Pulmonary artery endothelial cell (primary cell): ENCODE measurements at regions not wholly inside any gene's neighbourhood (a gene's known extent, or its start where the extent isn't known, plus 50 kb on each side); places are given as distances from the start of the nearest gene placed in this dataset.

Experiments
- DNase-seq: peaks from one replicate; pipeline ENCODE4 v3.0.0-alpha.2; 2011; ENCODE audit warnings: low read depth, low spot score

- DNase-seq, result no peak
Measured at GRCh38 chr5:74294231-74294705, 346.3 kb downstream of the ENC1 start.

DNA sequence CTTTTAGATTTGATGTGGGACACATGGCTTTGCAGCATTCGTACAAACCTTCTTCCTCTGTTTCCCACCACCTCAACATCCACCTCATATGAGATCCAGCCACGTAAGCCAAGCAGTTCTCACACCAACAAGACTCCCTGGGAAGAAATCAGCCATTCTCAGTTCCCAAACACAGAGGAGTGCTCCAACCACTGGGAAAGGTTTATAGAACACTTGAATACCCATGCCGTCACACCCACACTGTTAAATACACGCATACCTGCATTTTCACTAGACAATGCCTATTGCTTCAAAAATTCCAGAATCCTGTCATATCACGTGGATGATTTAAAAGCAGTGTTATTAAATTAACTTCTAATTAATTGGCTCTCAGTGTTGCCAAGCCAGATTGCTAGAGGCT, 347.3 kb downstream of the ENC1 start:
- no peak for DNase-seq

DNA sequence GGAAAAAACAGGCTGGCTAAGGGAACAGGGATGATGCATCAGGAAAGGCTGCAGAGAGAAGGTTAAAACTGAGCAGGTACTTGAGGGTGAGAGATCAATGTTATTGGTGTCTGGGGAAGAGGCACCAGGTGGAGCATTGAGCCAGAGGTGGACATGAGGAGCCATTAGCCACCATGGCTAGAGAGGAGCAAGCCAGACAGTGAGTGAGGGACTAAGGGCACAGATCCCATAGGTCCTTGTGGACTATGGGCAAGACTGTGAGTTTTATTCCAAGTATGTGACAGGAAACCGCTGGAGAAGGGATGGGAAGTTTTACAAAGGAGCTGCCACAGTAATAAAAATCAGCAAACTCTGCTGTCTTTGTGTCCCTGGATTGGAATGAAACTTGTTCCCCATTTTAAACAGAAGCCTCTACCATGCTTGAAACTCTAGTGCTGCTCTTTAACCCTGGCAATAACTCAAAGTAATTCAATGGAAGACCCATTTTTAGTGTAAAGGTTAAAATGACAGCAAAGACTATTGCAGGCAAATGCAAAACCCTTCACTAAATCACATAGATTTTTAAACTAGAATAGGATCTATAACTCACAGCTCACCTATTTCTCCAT, 349.8 kb downstream of the ENC1 start:
- no peak for DNase-seq

GRCh38 chr5:74289691-74290090, 350.8 kb downstream of the ENC1 start:
- no peak for DNase-seq

DNA sequence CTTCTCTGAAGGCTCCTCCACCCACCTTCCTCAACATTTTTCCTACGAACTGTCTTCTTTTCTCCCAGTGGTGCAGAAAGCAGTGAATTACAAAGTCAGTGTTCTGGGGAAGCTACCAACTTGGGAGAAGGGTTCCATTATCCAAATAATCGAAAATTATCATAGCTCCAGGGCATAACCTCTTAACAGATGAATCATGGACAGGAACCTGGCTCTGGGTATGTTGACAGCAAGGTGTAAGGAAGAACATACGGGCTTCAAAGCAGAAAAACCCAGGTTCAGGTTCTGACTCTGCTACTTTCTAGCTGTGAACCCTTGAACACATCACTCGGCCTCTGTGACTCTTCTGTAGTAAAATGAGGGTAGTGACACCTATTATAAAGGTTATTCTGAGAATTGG, 351.3 kb downstream of the ENC1 start:
- DNase-seq, result no peak

DNA sequence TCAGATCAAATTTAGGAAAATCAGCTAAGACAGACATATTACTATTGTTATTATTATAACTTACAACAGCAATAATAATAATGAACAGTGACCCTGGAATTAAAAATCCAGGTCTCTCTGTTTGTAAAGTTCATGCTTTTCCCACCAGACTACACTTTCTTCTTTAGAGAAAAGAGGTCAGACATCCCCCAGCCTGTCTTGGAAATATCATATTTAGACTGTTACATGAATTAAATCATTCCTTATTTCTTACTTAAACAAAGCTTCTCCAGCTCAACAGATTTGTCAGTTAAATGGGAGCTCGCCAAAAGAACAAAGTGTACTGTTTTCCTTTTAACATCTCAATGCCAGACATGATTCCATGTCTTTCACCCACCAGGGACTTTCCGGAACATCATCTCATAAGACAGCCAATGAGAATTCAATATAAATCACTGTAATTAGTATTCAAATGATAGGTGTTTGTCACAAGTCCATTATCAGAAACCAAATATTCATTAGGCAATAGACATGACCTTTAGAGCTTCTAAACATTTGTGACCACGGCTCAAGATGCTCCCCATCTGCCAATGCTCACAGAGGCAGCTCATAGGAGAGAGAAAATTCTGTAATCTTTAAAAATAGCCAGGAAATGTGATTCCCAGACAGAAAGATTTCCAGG, 351.9 kb downstream of the ENC1 start:
- DNase-seq, result no peak

- DNase-seq, result no peak
Measured at GRCh38 chr5:74288038-74288437, 352.5 kb downstream of the ENC1 start.

DNA sequence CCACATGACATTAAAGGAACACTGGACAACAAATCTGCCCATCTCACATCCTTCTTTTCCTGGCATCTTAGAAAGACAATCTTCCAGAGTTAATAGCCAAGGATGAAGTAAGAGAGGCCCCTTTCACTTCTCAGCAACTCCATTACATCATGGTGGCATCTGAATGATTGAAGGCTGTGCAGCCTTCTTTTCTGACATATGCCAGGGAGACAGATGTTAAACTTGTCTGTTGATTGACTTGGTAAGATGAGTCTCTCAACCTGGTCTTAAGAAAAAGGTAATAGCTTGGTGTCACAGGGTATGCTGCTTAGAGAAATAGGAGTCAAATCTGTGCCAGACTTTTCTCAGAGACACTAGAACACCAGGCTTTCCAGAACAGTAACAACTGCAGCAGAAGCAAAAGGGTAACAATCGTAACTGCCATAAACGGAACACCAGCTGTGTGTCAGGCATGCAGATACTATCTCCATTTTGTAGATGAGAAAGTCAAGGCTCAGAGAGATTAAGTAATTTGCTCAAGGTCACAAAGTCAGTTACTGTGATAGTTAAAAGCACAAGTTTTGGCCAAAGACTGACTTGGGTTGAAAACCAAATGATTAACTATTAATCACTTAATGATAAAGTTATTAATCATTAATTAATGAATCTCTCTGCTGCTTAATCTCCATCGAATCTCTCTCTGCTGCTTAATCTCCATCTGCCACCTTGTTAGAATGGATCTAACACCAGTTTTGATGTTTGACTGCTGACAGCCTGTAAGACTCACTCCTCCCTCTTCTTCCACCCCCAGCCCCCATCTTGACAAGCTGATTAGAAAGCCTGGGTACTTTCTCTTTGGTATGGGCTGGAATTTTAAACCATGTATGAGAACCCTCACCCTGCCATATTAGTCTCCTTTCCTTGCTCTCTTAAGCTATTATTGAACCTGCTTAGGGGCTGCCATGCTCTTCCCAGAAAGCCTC, 353.5 kb downstream of the ENC1 start:
- no peak for DNase-seq

- no peak for DNase-seq
Measured at GRCh38 chr5:74285675-74286280, 354.8 kb downstream of the ENC1 start.

DNA sequence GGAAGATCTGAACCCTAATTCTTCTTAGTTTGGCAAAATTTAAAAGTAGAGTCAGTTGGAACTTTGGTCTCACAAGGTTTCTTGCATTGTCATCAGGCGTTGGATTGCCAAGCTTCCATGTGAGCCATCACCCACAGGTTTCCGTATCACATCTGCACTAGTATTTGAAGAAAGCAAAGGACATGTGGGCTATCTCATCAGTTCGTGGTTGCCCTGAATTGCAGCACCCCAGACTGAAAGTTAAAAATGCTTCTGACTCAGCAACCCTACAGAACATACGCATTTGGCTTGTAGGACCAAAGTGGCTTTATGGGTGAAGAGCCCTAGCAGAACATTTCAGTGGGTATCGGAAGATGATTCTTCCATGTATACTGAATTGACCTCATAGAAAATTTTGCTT, 358.0 kb downstream of the ENC1 start:
- DNase-seq, result no peak

- DNase-seq, result no peak
Measured at GRCh38 chr5:74281166-74281565, 359.4 kb downstream of the ENC1 start.

- no peak for DNase-seq
Measured at GRCh38 chr5:74280306-74280705, 360.2 kb downstream of the ENC1 start.

- no peak for DNase-seq
Measured at GRCh38 chr5:74279244-74279643, 361.3 kb downstream of the ENC1 start.

DNA sequence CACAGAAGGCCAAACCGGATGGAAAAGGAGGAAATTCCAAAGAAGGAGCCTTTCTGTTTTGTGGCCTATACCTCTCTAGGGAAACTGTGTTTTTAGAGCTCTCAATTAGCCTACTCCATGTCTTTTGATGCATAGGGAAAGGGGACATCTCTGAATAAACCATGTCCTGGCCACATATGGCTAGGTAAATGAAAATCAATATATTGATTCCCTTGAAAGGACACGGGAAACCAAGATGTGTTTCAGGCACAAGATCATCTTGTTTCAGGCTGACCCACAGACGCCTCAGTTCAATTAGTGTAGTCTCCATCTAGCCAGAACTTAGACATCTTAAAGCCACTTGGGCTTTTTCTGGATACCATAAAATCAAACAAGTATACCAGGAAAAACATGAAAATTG, 363.1 kb downstream of the ENC1 start:
- no peak for DNase-seq

DNA sequence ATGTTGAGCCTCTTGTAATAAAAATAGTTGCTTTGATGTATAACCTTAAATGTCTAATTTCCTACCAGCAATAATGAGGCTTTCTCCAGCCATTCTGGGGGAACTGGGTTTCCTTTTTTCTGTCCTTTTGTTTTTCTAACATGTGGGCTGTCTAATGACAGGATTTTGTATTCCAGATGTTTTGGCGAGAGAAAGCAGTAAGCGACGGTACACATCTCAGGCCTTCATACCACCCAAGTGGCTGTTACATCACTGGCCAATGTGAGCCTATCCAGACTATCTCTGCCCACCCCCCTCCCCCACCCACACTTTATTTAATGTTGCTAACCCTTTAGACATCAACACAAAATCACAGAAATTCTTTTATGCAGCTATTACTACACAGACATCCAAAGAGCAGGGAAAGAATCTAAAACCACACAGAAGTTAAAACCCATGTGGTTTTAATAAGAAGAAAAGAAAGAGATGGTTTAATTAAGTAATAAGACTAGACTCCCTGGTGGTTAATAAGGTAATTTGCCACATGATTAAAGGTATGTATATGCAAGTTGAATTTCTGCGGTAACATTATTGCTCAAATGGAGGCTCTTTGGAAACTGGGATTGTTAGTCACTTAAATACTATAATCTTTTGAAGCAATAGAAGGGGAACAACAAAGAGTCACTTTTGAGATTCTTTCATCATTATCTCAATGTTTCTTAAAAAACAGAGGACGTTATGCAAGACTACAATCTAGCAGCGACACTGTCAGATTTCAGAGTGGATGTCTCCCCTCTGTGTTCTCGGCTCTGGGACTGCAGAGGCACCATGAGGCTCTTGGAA, 365.1 kb downstream of the ENC1 start:
- no peak for DNase-seq

DNA sequence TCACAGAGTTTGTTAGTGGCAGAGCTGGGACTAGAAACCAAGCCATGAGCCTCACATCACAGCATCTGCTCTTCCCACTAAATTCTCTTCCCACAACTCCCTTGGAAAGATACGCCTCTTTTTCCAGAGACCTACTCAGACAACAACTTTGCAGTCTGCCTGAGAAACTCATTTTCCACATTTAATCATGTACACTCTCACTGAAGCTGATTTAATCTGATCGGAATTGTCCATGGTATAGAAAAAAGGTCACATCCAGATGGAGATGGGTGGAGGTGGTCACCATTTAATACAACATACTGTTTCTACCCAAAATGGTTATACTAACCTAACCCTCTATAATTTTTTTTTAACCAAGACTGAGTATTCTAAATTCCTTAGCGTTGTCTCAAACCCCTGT, 366.2 kb downstream of the ENC1 start:
- DNase-seq, result no peak

GRCh38 chr5:74272831-74273451, 367.6 kb downstream of the ENC1 start:
- DNase-seq, result no peak

DNA sequence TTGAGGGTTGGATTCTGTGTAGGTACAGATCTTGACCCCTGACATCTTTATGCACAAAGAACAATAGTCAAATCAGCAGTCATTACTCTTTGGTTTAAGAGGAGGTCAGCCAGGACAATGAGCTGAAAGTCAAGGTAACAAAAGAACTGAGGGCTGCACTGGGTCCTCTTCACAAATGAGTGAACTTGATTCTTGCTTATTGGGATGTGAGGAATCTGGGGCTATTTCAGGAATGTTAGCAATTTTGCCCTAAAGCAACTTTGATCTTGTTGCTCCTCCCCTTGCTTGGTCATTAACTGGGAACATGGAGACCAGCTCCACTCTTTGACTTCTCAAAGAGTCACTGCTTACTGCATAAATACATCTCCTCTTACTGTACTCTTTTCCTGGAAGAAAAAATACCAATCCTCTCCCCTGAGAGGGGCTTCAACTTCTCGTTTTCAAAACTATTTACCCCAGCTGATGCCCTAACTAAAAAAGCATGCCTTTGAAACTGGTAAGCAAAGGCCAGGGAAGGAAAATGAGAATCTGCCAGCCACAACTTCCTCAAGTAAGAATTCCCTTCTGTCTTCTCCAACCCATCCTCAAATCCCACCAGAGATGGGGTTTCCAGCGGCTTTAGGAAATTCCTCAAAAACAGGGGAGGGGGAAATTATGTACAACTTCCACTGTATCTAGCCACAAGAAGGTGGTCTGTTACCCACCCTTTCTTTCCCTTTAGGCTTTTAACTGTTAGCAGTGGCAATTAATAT, 368.3 kb downstream of the ENC1 start:
- no peak for DNase-seq

- DNase-seq, result no peak
Measured at GRCh38 chr5:74268297-74268696, 372.2 kb downstream of the ENC1 start.

- no peak for DNase-seq
Measured at GRCh38 chr5:74266836-74267235, 373.7 kb downstream of the ENC1 start.
